PFSK-1 (cell line): ENCODE measurements at regions not wholly inside any gene's neighbourhood (a gene's known extent, or its start where the extent isn't known, plus 50 kb on each side); places are given as distances from the start of the nearest gene placed in this dataset.

Source experiments
- FOXP2 ChIP-seq: optimal IDR thresholded peaks from 2 replicates; pipeline ENCODE3; 2011; ENCODE audit warnings: borderline replicate concordance, control low read depth, inconsistent platforms; ENCODE audit not compliant: insufficient read depth; ENCODE audit errors: extremely low read length, extremely low read depth
- POLR2AphosphoS5 ChIP-seq: IDR thresholded peaks from 2 replicates; pipeline ENCODE4 v1.6.1; 2012; ENCODE audit warnings: low read depth, mild to moderate bottlenecking, control low read depth, low read length, moderate library complexity
- SIN3A ChIP-seq: IDR thresholded peaks from 2 replicates; pipeline ENCODE4 v1.6.1; 2012; ENCODE audit warnings: mild to moderate bottlenecking, low read length, moderate library complexity, borderline replicate concordance; ENCODE audit not compliant: insufficient read depth
- TAF1 ChIP-seq: IDR thresholded peaks from 2 replicates; pipeline ENCODE4 v1.6.1; 2012; ENCODE audit warnings: low read length, control low read depth, borderline replicate concordance; ENCODE audit not compliant: insufficient read depth
- TF ChIP-seq, protein P1 (sequence below), 2 experiments: IDR thresholded peaks; 2 replicates each; pipeline versions ENCODE4 v1.6.1 to v1.8.0; 2011 to 2012; ENCODE audit warnings: low read depth in 2 of 2, low read length in 2 of 2, control low read depth in 1 of 2, inconsistent platforms in 1 of 2, mild to moderate bottlenecking in 1 of 2, moderate library complexity in 1 of 2; ENCODE audit not compliant: insufficient read depth in 1 of 2

DNA sequence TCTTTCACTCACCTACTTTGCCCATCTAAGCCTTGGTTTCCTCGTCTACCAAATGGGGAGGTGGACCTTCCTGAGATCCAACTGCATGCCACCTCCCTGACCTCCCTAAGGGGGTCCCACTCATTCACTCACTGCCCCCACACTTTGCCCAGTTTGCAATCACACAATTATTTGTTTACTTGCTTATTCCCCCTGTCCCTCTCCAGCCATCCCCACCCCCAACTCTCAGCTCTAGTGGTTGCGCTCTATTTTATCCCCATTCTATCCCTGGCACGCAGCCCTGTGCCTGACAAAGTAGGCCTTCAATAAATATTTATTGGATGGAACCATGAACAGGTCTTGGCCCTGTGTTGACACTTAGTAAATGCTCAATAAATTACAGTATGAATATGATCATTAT lies 130.8 kb upstream of the LARP1 start:
- no peak for TF ChIP-seq POLR2AphosphoS5
- TF ChIP-seq FOXP2 = no peak
- TF ChIP-seq, protein P1, sequence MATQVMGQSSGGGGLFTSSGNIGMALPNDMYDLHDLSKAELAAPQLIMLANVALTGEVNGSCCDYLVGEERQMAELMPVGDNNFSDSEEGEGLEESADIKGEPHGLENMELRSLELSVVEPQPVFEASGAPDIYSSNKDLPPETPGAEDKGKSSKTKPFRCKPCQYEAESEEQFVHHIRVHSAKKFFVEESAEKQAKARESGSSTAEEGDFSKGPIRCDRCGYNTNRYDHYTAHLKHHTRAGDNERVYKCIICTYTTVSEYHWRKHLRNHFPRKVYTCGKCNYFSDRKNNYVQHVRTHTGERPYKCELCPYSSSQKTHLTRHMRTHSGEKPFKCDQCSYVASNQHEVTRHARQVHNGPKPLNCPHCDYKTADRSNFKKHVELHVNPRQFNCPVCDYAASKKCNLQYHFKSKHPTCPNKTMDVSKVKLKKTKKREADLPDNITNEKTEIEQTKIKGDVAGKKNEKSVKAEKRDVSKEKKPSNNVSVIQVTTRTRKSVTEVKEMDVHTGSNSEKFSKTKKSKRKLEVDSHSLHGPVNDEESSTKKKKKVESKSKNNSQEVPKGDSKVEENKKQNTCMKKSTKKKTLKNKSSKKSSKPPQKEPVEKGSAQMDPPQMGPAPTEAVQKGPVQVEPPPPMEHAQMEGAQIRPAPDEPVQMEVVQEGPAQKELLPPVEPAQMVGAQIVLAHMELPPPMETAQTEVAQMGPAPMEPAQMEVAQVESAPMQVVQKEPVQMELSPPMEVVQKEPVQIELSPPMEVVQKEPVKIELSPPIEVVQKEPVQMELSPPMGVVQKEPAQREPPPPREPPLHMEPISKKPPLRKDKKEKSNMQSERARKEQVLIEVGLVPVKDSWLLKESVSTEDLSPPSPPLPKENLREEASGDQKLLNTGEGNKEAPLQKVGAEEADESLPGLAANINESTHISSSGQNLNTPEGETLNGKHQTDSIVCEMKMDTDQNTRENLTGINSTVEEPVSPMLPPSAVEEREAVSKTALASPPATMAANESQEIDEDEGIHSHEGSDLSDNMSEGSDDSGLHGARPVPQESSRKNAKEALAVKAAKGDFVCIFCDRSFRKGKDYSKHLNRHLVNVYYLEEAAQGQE (IDR thresholded peaks at IDR 0.05; ENCODE audit: insufficient read depth in 1 of 2, low read depth in 2 of 2, low read length in 2 of 2) = no peak
- no peak for TF ChIP-seq SIN3A
- TF ChIP-seq TAF1 = no peak

DNA sequence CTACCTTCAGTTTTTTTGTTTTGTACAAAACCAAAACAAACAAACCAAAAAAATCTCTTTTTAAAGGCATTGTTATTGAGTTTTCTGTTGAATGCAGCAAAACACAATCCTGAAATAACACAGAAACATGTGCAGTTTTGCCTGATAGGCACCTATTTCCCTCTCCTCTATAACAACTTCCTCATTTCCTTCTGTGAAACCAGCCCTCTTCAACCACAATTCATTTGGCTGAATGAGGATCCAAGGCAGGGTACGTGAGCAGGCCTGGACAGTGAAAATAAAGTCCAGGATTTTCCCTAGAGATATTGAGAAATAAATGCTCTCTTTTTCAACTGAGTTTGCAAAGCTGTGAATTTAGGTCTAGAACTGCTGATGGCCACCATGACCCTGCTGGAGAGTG lies 134.8 kb upstream of the LARP1 start:
- TF ChIP-seq SIN3A (no peak), TAF1 (no peak), FOXP2 (no peak), POLR2AphosphoS5 (no peak)
- TF ChIP-seq, protein P1 (IDR thresholded peaks at IDR 0.05; ENCODE audit: insufficient read depth in 1 of 2, low read depth in 2 of 2, low read length in 2 of 2) = no peak

DNA sequence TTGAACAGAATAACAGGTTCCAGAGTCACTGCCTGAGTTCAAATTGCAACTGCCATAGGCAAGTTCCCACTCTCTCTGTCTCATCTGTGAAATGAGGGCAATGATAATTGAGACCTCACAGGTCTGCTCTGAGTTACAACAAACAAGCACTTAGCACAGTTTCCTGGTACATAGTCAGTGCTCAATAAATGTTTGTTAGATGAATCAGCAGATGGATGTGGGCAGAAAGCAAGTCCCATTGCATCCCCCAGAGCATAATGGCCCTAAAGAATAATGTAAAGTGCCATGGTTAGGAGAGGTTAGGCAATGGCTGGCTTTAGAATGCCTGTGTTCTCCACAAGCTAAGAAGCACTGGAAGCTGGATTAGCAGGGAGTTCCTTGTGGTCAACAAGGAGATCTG lies 136.5 kb upstream of the LARP1 start:
- TF ChIP-seq FOXP2 = no peak
- no peak for TF ChIP-seq POLR2AphosphoS5
- no peak for TF ChIP-seq SIN3A
- TF ChIP-seq, protein P1 (IDR thresholded peaks at IDR 0.05; ENCODE audit: insufficient read depth in 1 of 2, low read depth in 2 of 2, low read length in 2 of 2) = no peak
- no peak for TF ChIP-seq TAF1

DNA sequence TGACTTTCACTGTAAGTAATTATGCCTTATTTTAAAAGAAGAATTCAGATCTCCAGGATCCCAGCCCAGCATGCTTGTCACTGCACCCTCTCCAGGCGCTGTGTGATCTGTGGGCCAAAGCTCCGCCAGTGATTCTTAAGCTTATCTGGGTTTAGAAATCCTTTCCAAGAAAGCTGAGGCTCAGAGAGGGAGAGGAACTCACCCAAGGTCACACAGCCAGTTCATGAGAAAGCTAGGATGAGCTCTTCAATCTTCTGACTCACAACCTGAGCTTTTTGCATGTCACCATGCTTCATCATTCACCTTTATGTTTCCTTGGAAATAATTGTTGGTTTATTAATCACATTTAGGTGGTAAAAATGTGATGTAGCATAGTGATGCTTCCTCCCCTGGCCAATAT lies 136.6 kb upstream of the HAND1 start:
- no peak for TF ChIP-seq POLR2AphosphoS5
- no peak for TF ChIP-seq TAF1
- TF ChIP-seq, protein P1 (IDR thresholded peaks at IDR 0.05; ENCODE audit: insufficient read depth in 1 of 2, low read depth in 2 of 2, low read length in 2 of 2) = no peak
- TF ChIP-seq SIN3A = no peak

DNA sequence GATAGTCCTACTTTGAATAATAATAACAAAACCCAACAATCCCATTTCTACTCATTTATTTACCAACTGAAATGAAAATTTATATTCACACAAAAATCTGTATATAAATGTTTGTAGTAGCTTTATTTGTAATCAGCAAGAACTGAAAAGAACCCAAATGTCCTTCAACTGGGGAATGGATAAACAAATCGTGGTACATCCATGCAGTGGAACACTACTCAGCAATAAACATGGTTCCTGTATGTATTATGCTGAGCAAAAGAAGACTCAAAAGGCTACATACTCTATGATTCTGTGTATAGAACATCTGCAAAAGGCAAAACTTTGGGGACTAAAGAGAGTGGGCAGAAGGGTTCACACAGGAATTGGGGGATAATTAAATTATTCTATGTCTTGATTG lies 136.1 kb upstream of the HAND1 start:
- TF ChIP-seq FOXP2 (no peak), SIN3A (no peak), TAF1 (no peak), POLR2AphosphoS5 (no peak)
- TF ChIP-seq, protein P1 (IDR thresholded peaks at IDR 0.05; ENCODE audit: insufficient read depth in 1 of 2, low read depth in 2 of 2, low read length in 2 of 2) = no peak
